SKM-1 (cell line): ENCODE measurements at regions not wholly inside any gene's neighbourhood (a gene's known extent, or its start where the extent isn't known, plus 50 kb on each side); places are given as distances from the start of the nearest gene placed in this dataset.

ENCODE experiments used
- DNase-seq: peaks from one replicate; lab custom pipeline; 2025; ENCODE audit not compliant: unreplicated experiment; lab: John Stamatoyannopoulos, UW

DNA sequence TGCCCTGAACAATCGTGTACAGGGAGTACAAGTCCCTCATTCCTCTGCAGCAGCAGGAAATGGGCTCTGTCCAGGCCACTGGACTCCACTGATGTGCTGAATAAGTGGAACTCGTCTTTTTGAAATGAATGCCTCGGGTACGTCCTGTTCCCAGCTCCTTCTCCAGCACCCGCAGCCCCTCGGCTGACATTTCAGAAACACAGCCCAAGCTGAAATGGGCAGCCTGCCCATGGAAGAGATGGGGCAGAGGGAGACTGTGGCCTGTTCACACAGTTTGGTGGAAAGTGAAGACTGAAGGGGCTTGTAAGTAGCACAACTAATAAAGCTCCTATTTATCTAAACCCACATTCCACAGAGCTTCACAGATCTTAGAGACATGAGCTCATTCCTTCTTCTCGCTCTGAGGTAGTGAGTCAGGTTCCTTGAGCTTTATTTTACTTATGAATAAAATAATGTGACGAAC is 498.6 kb downstream of the TXNL1 start:
- DNase-seq, result no peak

- no peak for DNase-seq
Measured at GRCh38 chr18:56139372-56139771, 499.0 kb downstream of the TXNL1 start.

DNA sequence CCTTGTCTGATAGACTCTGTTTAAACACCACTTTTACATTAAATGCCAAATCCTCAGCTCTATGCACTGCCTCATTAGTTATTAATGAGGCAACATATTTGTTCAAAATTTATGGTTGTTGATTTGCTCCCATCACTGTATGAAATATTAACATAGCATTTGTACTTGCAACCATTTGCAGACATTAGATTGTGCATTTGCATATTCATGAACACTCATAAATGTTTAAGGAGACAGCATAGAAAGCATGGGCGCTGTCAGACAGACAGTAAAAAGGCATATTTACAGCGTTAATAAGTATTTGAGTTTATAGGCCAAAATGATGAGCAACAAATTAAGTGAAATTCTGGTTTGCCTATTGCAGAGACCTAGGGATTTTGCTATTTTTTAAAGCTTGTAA is 502.3 kb downstream of the TXNL1 start:
- no peak for DNase-seq

- no peak for DNase-seq
Measured at GRCh38 chr18:56130481-56130880, 507.9 kb downstream of the TXNL1 start.

- no peak for DNase-seq
Measured at GRCh38 chr18:56128153-56128791, 510.1 kb downstream of the TXNL1 start.

DNA sequence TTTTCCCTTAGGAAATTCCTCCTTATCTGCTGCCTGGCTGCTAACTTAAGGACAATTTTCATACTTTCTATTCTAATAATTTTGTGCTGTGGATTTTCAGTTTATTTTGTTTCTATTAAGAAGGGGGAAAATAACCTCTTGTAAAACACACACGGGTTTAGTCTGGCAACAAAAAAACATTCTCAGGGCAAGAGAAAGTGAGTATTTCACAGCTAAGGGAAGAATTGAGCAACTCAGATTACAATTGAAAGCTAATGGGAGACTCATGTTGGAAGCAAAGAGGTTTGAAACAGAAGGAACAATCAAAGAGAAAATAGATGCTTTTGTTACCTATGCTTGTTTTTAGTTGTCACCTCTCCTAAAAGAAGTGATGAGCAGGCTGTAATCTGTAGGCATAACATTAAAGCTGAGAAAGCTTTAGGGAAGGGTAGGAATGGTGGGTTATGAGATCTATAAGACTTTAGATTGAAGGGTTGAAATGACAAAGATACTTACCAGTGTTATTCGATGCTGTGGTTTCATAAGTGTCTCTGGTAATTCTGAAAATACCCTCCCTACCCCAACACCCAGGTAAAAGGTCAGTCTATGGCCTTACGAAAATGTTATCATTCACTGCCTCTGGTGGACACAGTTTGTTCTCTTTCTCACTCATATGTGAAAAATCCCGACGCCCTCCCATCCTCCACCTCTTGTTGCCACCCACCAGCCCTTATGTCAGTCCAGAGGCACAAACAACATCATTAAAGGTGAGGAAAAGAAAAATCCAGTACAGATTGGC is 510.9 kb downstream of the TXNL1 start:
- DNase-seq, result no peak

GRCh38 chr18:56124186-56124585 is 514.2 kb downstream of the TXNL1 start:
- DNase-seq, result no peak

DNA sequence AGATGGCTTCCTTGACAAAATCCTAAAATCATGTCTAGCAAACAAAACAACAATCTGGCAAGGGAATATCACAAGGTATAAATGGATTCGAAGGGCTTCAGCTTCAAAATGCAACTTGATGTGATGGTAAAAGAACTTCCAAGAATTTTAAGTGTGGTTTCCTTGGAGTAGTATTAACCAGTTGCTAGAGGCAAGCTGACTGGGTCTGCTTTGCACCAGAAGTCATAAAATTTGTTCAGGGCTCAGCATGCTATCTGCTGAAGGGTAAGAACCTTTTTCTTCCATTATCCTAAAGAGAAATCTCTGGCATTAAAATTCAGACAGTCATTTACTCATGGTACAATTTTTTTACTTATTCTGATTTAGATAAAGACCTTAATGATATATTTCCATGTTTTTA is 516.7 kb downstream of the TXNL1 start:
- no peak for DNase-seq

GRCh38 chr18:56120782-56121181 is 517.6 kb downstream of the TXNL1 start:
- no peak for DNase-seq

DNA sequence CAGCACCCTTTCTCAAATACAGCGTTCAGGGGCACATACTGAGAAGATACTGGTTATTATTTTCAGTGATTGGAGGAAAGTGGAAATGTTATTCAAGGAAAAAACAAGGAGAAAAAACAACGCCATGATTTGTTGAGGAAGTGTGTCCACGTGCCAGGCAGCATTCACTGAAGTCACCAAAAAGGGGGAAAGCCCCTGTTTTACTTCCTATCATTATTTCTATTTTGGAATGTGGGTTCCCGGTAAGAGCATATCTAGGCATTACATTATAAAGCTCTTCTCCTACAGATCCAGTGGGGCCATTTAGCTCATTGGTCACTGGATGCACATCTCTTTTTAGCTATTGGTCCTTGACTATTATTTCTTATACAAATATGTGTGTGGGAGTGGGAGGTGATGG is 518.7 kb downstream of the TXNL1 start:
- no peak for DNase-seq

GRCh38 chr18:56118422-56118821 is 520.0 kb downstream of the TXNL1 start:
- no peak for DNase-seq

DNA sequence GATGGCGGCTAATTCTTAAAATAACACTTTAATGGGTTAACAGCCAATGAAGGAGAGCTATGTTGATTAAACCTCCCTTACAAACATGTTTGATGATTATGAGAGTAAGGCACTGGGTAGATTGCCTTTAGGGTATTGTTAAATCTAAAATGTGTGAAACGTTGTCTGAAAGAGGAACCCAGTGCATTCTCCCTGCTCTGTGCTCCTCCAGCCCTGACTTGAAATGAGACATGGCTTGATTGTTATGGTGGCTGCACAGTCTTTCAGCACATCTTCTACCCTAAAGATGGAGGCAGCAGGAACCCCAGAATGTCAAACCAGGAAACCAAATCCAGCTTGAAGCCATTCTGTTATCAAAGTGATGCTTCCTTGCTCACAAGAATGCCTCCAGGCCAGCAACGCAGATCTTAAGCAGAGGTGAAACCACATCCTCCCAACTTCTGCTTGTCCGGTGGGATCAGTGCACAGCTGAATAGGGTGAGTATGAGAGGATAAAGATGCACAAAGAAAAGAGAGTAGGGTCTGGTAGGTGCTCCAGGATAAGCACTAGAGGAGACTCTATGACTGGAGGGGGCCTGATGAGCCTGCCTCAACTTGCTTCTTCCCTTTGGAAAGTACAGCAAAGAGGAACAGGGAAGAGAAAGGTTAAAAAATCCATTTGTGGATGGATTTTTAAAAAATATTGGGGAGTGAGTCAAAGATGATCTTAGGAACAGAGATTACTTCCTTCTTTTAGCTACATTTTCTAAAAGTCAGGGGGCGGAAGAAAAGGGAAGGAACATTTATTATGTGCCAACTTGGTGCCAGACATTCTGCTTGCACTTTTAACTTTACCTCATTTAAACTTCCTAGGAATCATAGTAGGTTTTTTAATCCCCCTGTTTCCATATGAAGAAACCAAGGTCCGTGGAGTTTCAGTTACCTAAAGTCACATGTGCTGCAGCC is 523.0 kb downstream of the TXNL1 start:
- DNase-seq, result no peak

GRCh38 chr18:56112984-56113383 is 525.0 kb upstream of the TCF4 start:
- no peak for DNase-seq

- no peak for DNase-seq
Measured at GRCh38 chr18:56112013-56112749, 524.2 kb upstream of the TCF4 start.

DNA sequence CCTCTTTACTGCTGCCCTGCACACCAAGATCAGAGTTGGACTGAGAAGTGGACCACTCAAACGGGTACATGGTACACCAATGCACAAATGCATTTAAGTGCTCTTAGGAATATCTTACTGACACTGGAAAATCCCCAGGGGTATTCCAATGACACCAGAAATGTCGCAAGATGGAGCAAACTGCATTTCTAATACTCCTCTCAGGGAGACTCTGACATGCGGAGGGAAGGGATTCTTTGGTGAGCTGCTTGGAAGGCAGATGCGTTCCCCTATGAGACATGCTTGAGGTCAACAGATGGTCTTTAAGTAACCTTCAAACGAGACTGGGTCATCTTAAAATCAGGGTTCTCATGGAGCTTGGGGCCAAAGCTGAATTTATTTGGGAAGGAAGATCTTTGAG is 521.8 kb upstream of the TCF4 start:
- DNase-seq, result no peak

DNA sequence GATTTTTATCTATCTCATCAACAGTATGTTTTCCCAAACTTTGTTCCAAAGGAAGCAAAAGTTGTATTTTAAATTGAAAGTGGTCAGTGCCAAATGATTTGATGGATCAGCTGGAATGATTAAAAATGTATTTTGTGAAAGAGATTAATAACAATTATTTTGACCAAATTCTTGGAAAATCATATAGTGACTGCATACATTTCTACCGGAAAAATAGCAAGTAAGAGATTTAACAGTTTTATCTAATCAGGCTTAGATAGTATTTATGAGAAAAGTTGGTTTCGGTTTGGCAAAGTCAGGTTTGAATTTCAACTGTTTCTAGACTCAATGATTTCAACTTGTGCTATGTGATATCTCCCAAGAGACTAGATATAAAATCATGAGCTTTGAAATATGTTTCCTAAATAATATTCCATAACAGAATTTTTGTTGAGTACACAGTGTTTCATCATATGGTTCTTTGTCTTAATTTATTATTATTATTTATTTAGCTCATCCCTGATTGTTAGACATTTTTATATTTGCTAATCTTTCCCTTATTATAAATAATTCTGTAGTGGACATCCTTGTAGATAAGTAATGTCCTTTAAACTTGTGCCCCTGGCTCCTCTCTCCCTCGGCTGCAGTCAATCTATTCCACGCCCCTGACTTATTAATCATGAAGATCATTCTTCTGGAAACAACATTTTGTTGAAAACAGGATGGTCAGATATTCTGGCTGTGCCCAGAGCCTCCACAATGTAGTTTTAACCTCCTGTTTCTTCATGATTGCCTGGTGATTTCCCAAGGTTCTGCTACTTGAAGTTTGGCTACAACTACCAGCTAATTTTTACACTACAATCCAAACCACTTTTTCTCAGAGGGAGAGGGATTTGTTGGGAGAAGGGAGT is 520.7 kb upstream of the TCF4 start:
- DNase-seq, result no peak

DNA sequence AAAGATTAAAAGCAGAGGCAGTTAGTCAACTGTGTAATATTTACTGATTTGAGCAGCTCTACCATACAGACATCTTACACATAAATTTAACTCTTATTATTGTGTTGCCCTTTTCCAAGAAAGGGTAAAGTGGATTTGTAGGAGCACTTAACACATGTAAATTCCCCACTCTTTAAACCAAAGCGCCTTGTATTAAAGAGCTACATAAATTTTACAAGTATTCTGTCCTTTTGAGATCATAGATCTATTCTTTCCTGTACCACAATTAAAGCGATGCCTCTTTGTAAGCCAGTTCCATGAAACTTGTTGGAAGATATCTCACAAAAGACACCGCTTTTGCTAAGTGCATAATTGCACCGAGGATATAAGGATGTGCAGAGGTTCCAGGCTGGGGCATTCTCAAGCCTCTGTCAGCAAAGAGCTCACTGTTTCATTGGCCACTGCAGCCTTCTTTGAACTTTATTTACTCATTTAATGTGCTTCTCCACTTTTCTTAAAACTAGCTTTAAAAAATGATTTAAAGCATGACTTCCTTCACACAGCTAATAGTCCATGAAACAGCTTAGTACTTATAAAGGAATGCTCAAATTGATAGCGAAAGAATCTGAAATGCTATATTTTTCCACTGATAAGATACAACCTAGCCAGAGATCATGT is 520.0 kb upstream of the TCF4 start:
- no peak for DNase-seq

DNA sequence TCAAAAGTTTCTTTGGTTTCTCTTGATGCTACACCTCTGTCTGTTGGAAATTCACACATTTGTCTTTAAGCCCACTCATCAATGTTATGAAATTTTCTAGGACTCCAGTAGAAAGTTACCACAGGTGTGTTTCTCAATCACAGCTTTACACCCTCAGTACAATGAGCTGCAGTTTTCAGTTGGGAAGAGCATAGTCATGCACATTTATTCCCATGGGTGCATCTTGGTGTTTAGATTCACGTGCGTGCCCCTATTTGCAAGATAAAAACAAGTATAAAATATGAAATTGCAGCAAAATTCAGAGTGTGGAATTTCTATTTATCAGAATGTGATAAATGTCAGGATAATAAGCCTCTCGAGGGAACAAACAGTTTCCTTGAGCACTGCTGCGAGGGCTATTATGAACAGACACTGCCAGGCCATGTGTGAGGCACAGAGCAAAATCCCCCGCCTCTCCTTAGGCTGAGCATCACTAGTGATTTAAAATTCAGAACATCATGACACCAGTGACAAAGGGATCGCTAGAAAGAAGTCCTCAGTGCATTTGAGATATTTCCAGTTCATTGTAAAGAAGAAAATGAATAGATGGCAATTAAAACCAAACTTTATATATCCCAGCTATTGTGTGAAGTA is 512.2 kb upstream of the TCF4 start:
- no peak for DNase-seq

DNA sequence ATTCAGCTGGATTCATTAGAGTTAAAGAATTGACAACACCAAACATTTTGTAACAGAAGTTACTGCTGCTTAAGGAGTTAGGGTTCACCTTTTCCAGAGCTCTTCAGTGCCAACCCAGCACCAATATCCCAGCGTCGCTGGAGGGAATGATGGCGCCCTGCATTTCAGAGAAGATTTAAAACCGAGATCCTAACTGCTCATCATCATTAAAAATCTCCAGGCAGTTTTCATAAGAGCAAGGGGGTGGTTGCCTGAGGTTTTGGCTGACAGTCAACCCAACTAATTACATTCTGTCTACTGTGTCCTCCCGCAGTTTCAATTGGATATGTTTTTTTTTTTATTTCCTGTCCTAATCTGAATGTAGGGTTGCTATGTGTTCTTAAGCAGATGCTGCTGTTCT is 509.6 kb upstream of the TCF4 start:
- no peak for DNase-seq
